ENCODE measurements at regions not wholly inside any gene's neighbourhood (a gene's known extent, or its start where the extent isn't known, plus 50 kb on each side); places are given as distances from the start of the nearest gene placed in this dataset.

DNA sequence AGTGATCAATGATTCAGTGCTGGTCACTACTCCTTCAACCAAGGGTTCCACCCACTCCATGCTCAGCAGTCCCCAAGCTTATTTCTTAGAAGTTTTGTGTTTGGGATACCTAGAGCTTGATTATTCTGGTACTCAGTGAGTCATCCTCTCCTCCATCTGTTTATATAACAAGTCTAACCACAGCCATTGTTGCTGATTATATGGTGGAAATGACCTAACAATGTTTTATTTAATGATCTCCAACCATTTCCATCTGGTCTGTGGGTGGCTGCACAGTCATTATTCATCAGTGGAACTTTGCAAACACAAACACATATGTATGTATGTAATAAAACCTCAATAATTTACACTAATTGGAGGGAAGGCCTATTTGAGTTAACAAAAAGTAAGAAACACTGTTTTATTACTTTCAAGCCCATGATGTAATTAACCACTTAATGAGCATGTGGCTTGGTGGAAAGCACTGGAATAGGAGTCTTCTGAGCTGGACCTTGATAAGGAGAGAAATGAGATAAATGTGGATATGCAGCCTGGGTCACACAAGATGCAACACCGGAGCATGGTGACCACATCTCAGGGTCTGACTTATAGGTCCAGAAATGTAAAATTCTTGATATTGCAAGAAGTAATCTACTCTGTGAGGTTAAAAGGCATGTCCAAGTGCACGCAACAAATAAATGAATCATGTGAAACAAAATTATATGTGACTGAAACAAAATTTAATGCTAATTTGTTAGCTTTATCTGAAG lies 99.0 kb upstream of the WLS start:
- H3K4me3 ChIP-seq, result no peak overlapping the region
- no peak for DNase-seq (ENCODE audit: extremely low spot score)
- H3K9me3 ChIP-seq, result no peaks in the 10 kb centered on the region
- WGBS, result 94% methylated on average over 2 of the region's 2 CpGs
- TF ChIP-seq POLR2AphosphoS5 (IDR thresholded peaks at IDR 0.05) (no peak), EP300 (IDR thresholded peaks at IDR 0.05) (no peak), POLR2A (IDR thresholded peaks at IDR 0.05; ENCODE audit: low read depth) (no peak)
- TF ChIP-seq, protein P1, sequence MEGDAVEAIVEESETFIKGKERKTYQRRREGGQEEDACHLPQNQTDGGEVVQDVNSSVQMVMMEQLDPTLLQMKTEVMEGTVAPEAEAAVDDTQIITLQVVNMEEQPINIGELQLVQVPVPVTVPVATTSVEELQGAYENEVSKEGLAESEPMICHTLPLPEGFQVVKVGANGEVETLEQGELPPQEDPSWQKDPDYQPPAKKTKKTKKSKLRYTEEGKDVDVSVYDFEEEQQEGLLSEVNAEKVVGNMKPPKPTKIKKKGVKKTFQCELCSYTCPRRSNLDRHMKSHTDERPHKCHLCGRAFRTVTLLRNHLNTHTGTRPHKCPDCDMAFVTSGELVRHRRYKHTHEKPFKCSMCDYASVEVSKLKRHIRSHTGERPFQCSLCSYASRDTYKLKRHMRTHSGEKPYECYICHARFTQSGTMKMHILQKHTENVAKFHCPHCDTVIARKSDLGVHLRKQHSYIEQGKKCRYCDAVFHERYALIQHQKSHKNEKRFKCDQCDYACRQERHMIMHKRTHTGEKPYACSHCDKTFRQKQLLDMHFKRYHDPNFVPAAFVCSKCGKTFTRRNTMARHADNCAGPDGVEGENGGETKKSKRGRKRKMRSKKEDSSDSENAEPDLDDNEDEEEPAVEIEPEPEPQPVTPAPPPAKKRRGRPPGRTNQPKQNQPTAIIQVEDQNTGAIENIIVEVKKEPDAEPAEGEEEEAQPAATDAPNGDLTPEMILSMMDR (IDR thresholded peaks at IDR 0.05), result no peak
- intact Hi-C loops (cut with DNase I), result no loop called here
- no peaks in the 10 kb centered on the region for H3K36me3 ChIP-seq
- no peaks in the 10 kb centered on the region for H3K27me3 ChIP-seq
- H3K27ac ChIP-seq (replicated peaks in 1 of 4), result no peak overlapping the region
- peaks cover 5 to 44% (median 20%) of the 10 kb centered on the region in 4 donors for H3K4me1 ChIP-seq

DNA sequence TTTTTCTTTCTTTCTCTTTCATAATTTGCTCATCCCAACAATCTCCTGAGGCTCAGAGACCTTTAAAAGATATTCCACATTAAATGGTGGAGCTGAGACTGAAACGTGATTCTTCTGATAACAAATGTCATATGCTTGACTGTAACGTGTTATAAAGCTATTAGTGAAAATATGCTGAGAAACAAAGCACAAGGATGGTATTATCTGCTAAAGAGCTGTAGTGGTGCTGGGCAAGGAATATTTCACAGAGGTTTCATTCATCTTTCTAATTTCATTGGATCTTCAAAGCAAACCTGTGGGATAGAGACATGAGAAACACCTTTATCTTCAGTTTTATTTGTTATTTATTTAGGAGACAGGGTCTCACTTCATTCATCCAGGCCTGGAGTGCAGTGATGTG lies 98.1 kb upstream of the WLS start:
- no peaks in the 10 kb centered on the region for H3K9me3 ChIP-seq
- no peaks in the 10 kb centered on the region for H3K36me3 ChIP-seq
- H3K4me3 ChIP-seq, result no peak overlapping the region
- H3K27ac ChIP-seq (replicated peaks in 1 of 4), result no peak overlapping the region
- H3K27me3 ChIP-seq, result no peaks in the 10 kb centered on the region
- H3K4me1 ChIP-seq, result peaks cover 5 to 46% (median 20%) of the 10 kb centered on the region in 4 donors
- WGBS, result 50% methylated on average over 2 of the region's 2 CpGs
- DNase-seq (ENCODE audit: extremely low spot score), result no peak
- TF ChIP-seq POLR2AphosphoS5 (IDR thresholded peaks at IDR 0.05) (no peak), EP300 (IDR thresholded peaks at IDR 0.05) (no peak), POLR2A (IDR thresholded peaks at IDR 0.05; ENCODE audit: low read depth) (no peak)
- TF ChIP-seq, protein P1 (IDR thresholded peaks at IDR 0.05), result no peak
- intact Hi-C loops (cut with DNase I), result no loop called here

DNA sequence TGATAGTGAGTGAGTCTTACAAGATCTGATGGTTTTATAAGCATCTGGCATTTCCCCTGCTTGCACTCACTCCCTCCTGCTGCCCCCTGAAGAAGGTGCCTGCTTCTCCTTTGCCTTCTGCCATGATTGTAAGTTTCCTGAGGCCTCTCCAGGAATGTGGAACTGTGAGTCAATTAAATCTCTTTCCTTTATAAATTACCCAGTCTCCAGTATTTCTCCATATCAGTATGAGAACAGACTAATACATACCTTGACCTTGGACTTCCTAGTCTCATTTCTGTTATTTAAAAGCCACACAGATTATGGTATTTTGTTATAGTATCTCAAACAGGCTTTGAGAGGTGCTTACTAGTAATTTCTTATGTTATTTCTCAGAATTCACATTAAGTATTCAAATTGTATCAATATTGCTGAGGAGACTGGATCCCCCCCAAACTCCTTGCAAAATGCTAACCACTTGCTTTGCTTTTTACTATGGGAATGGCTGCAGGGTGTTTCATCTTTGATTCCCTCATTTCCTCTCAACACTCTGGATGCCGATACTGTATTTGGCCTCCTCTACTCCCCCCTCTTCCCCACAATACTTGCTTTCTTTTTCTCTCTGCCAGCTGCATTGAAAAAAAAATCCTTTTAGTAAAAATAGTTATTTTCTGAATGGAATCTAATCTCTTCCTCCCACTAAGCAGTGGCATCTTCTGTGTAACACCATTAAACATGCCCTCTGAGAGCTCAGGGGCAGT lies 96.9 kb upstream of the WLS start:
- Histone ChIP-seq H3K4me1 (peaks cover 5 to 48% (median 20%) of the 10 kb centered on the region in 4 donors), H3K9me3 (no peaks in the 10 kb centered on the region)
- intact Hi-C loops (cut with DNase I), result no loop called here

DNA sequence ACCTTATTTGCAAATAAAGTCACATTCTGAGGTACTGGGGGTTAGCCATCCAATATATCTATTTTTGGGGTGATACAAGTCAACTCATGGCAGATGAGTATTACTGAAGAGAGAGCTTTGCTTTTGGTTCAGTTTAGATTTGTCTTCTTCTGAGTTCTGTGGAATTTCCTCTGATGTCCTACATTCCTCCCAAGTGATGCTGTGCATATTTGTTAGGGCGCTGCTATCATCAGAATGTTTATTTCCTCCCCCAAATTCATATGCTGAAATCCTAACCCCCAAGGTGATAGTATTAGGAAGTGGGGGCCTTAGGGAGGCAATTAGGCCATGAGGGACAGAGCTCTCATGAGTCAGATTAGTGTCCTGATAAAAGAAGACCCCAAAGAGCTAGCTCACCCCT lies 96.2 kb upstream of the WLS start:
- no peaks in the 10 kb centered on the region for H3K27me3 ChIP-seq
- no peak overlapping the region for H3K27ac ChIP-seq (replicated peaks in 1 of 4)
- H3K4me1 ChIP-seq, result peaks cover 5 to 55% (median 24%) of the 10 kb centered on the region in 4 donors
- H3K9me3 ChIP-seq, result no peaks in the 10 kb centered on the region
- intact Hi-C loops (cut with DNase I), result no loop called here
- TF ChIP-seq, protein P1 (IDR thresholded peaks at IDR 0.05), result no peak
- TF ChIP-seq POLR2AphosphoS5 (IDR thresholded peaks at IDR 0.05) (no peak), EP300 (IDR thresholded peaks at IDR 0.05) (no peak), POLR2A (IDR thresholded peaks at IDR 0.05; ENCODE audit: low read depth) (no peak)
- WGBS, result 100% methylated on average over 1 of the region's 1 CpG
- no peak overlapping the region for H3K4me3 ChIP-seq
- DNase-seq (ENCODE audit: extremely low spot score), result no peak
- no peaks in the 10 kb centered on the region for H3K36me3 ChIP-seq

More for the DNA sequence above, 96.9 kb upstream of the WLS start:
- no peak for DNase-seq (ENCODE audit: extremely low spot score)
- 58% methylated on average over 1 of the region's 1 CpG for WGBS
- H3K27me3 ChIP-seq, result no peaks in the 10 kb centered on the region
- no peak overlapping the region for H3K27ac ChIP-seq (replicated peaks in 1 of 4)
- H3K36me3 ChIP-seq, result no peaks in the 10 kb centered on the region
- TF ChIP-seq POLR2AphosphoS5 (IDR thresholded peaks at IDR 0.05), result no peak
- TF ChIP-seq, protein P1 (IDR thresholded peaks at IDR 0.05), result no peak
- TF ChIP-seq POLR2A (IDR thresholded peaks at IDR 0.05; ENCODE audit: low read depth), result no peak
- TF ChIP-seq EP300 (IDR thresholded peaks at IDR 0.05), result no peak
- no peak overlapping the region for H3K4me3 ChIP-seq

Measured in esophagus muscularis mucosa (tissue), 4 donors.